G401 (cell line): ENCODE measurements at regions not wholly inside any gene's neighbourhood (a gene's known extent, or its start where the extent isn't known, plus 50 kb on each side); places are given as distances from the start of the nearest gene placed in this dataset.

Experiments
- DNase-seq: peaks from one replicate; pipeline ENCODE4 v3.0.0-alpha.2; 2015; ENCODE audit warnings: low spot score
- in situ Hi-C: cut with HindIII; loops from 2 replicates; pipeline ENCODE4 v1.10.0; 2016; ENCODE audit warnings: low sequenced_read_pairs, mixed read lengths

DNA sequence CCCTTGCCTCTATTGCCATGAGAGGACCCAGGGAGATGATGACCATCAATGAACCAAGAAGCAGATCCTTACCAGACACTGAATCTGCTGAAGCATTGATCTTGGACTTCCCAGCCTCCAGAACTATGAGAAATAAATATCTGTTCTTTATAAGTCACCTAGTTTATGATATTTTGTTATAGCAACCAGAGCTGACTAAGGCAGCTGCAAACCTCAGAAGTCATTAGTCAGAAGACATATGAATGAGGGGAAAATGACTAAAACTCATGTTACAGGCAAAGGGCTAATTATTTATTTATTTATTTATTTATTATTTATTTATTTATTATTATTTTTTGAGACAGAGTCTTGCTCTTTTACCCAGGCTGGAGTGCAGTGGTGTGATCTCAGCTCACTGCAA, 321.1 kb downstream of the TGFB2 start:
- no peak for DNase-seq
- in situ Hi-C loops, result no loop called here

DNA sequence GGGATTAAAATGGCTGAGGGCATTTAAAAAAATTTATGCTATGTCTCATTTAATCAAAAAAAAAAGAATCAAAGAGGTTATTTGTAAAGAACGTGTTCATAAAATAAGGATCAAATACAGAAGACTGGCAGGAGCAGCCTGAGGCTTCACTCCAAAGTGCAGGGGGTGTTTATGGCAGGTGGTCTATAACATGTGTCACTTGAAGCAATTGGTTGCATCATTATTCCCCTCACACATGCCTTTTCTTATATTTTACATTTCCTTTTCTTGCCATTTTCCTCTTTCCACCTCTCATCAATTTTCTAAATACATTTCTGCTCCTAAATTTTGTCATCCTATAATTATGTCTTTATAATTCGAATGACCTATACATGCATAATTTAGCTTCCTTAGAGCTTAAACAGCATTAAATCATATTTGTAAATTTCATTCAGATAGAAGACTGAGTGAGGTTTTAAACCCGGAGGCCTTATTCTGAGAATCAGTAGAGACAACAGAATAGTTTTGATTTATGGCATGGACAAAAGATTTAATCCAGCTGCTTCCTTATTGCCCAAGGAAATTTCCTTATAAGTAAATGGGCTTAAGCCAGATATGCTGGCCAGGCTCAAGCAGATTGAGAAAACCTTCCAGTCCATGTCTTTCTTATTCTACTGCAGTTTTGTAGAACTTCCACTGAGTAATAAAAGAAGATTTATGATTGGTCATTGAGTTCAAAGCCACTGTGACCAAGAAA, 322.8 kb downstream of the TGFB2 start:
- in situ Hi-C loops, result no loop called here
- no peak for DNase-seq

- in situ Hi-C loops, result no loop called here
Measured at GRCh38 chr1:218669431-218669830, 324.3 kb downstream of the TGFB2 start.

GRCh38 chr1:218670875-218671274, 325.7 kb downstream of the TGFB2 start:
- in situ Hi-C loops, result no loop called here
- DNase-seq, result no peak

More at GRCh38 chr1:218669431-218669830, 324.3 kb downstream of the TGFB2 start:
- no peak for DNase-seq

- in situ Hi-C loops, result no loop called here
- no peak for DNase-seq
Measured at GRCh38 chr1:218671573-218671972, 326.4 kb downstream of the TGFB2 start.

DNA sequence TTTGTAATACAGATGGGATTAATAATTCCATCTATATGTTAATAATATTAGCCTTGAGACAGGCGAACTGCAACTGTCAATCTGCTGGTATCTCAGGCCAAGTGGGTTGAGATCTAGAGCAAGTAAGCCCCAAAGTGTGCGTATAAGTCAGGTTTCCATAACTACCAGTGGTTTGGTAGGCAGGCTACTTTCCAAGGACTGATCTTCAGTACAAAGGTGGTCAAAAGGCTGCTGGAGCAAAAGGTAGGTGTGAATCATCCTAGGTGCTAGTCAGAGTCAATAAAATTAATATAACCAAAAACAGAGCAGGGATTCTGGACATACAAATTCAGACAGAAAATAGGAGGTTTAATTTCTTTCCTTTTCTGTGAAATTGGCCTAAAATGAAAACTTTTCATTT, 328.0 kb downstream of the TGFB2 start:
- no peak for DNase-seq
- in situ Hi-C loops, result no loop called here

- no peak for DNase-seq
- in situ Hi-C loops, result no loop called here
Measured at GRCh38 chr1:218674280-218674773, 329.2 kb downstream of the TGFB2 start.

DNA sequence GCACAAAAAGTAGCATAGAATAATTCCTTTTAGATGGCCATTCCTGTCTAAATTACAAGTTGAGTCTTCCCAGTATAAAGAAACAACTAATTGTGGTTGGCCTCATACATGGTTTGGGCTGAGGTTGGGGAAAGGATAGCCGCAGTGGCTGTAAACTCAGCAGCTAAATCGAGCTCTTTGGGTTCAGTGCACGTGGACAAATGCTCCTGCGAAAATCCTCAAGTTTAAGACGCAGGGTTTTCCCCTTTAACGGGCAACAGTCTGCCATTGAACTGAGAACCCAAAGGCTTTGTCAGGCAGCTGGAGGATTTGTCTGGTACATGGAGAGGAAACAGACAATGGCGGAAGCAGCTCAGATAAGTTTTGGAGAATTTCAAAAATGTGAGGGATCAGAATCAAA, 331.9 kb downstream of the TGFB2 start:
- in situ Hi-C loops, result no loop called here
- no peak for DNase-seq

GRCh38 chr1:218679391-218679790, 334.3 kb downstream of the TGFB2 start:
- in situ Hi-C loops, result no loop called here
- no peak for DNase-seq

GRCh38 chr1:218679988-218680748, 335.0 kb downstream of the TGFB2 start:
- in situ Hi-C loops, result no loop called here
- no peak for DNase-seq

GRCh38 chr1:218683242-218683641, 338.1 kb downstream of the TGFB2 start:
- no peak for DNase-seq
- in situ Hi-C loops, result no loop called here

- in situ Hi-C loops, result no loop called here
- no peak for DNase-seq
Measured at GRCh38 chr1:218686258-218686657, 341.1 kb downstream of the TGFB2 start.

DNA sequence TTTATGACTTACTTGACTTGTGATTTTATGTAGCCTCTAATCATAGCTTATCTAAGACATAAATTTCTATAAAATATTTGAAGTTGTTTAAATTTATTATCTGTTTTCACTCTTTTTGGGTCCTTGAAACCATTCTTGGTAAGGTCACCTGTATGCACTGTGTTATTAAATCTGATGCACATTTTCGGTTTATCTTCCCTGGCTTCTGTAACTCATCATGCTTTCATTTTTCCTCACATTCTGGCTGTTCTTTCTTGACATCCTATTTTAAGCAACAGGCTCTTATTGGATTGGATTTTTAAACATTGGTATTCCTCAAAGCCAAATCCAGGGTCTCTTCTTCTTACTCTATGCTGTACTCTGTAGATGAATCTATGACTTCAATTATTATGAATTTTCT, 341.6 kb downstream of the TGFB2 start:
- no peak for DNase-seq
- in situ Hi-C loops, result no loop called here

GRCh38 chr1:218692808-218693207, 347.7 kb downstream of the TGFB2 start:
- DNase-seq, result no peak
- in situ Hi-C loops, result no loop called here

DNA sequence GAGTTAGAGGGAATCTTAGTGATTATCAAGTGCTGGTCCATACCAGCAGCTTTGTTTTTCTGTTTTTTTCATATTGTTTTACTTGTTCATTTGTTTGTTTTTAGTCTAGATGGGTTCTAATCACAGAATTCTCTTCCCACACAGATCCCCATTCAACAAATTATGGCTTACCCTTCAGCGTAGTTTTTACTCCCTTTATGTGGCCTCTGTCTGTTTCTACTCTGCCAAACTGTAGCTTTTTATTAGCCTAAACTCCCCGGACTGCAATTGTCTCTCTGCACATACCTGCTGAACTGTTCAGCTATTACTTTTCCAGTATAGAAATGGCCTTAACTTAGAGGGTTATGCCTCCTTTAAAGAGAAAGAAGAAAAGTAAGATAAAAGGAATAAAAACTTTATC, 348.5 kb downstream of the TGFB2 start:
- DNase-seq, result no peak
- in situ Hi-C loops, result no loop called here

- in situ Hi-C loops, result no loop called here
- DNase-seq, result no peak
Measured at GRCh38 chr1:218694085-218694484, 348.9 kb downstream of the TGFB2 start.

DNA sequence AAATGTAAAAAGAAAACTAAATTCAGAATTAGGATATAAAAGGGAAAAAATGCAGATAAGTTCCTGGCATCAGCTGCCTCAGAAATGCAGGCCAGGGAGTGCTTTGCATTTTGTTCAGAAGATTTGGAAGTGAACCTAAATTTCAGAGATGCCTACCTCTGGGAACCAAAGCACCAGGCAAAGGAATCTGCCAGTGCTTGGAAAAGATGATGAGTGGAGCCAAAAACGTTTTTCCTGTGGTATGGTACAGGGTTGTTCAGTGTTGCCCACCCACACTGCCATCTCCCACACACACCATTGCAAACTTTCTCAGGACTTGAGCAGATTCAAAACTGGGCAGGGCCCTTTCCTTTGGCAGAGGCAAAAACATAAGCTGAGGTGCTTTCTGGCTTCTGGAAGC, 349.5 kb downstream of the TGFB2 start:
- no peak for DNase-seq

GRCh38 chr1:218695525-218695924, 350.4 kb downstream of the TGFB2 start:
- no peak for DNase-seq
- in situ Hi-C loops, result no loop called here

More for the DNA sequence above, 349.5 kb downstream of the TGFB2 start:
- in situ Hi-C loops, result no loop called here

DNA sequence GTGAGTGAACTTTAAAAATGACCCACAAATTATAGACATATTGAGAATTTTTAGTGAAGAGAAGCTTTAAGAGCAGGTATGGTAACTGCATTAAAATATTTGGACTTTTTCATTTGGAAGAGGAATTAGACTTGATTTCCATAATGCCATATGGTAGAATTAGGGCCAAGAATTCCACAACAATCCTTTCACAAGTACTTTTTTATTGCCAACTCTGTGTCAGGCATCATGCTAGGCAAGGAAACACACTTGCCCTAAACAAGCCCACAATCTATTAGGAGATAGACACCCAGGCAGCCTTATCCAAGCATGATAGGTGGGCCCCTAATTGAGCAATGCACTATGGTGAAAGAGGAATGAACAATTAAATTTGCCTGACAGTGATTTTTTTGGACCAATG, 353.0 kb downstream of the TGFB2 start:
- no peak for DNase-seq

DNA sequence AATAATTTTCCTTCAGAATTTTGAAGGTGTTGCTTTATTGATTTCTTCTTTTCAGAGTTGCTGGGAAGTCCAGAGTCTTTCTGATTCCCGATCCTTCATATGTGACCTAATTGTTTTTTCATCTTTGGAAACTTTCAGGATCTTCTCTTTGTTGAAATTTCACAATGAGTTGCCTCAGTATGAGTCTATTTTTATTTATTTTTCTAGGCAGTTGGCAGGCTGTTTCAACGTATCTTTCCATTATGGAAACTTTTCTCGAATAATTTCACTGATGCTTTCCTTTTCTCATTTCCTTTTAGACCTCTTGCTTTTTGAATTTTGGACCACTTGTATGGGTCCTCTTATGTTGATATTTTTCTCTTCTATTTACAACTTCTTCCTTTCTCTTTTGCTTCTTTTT, 354.3 kb downstream of the TGFB2 start:
- DNase-seq, result no peak
- in situ Hi-C loops, result no loop called here

More for the DNA sequence above, 353.0 kb downstream of the TGFB2 start:
- in situ Hi-C loops, result no loop called here

DNA sequence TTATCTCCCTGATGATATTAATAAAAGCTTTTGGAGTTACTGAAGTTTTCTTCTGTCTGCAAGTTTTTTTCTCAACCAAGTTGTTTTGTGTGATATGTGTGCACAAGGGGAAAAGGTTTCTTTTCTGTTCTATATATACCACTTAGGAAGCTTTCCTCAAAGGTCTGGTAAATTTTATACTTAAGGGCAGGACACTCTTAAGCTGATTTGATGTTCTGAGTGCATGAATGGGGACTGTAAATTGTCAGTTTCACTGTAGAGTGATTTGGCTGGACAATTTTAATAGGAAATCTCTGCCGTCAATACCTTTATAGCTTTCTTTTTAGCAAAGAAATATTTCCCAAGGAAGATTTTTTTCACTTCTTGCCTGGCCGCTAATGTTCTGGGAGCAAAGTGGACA, 354.7 kb downstream of the TGFB2 start:
- in situ Hi-C loops, result no loop called here
- DNase-seq, result no peak
